Activated CD4-positive, alpha-beta T cell treated with anti-CD3 and anti-CD28 coated beads, Interleukin-2, amount 50 U/mL, for 1 hour (primary cell): ENCODE measurements at regions not wholly inside any gene's neighbourhood (a gene's known extent, or its start where the extent isn't known, plus 50 kb on each side); places are given as distances from the start of the nearest gene placed in this dataset.

Source experiments
- DNase-seq: peaks from one replicate; pipeline ENCODE4 v3.0.0-alpha.2; 2020

- DNase-seq, result no peak
Measured at GRCh38 chr18:73913505-73913904, 234.1 kb downstream of the FBXO15 start.

- DNase-seq, result no peak
Measured at GRCh38 chr18:73908323-73908722, 239.3 kb downstream of the FBXO15 start.

GRCh38 chr18:73901566-73901965, 246.1 kb downstream of the FBXO15 start:
- DNase-seq, result no peak

- no peak for DNase-seq
Measured at GRCh38 chr18:73901151-73901550, 246.5 kb downstream of the FBXO15 start.

- no peak for DNase-seq
Measured at GRCh38 chr18:73900106-73900835, 247.4 kb downstream of the FBXO15 start.

GRCh38 chr18:73897517-73897916, 250.1 kb downstream of the FBXO15 start:
- DNase-seq, result no peak

GRCh38 chr18:73896685-73897084, 250.9 kb downstream of the FBXO15 start:
- DNase-seq, result no peak

GRCh38 chr18:73895701-73896100, 251.9 kb downstream of the FBXO15 start:
- DNase-seq, result no peak

GRCh38 chr18:73893880-73894279, 253.8 kb downstream of the FBXO15 start:
- DNase-seq, result no peak

GRCh38 chr18:73891572-73892421, 255.8 kb downstream of the FBXO15 start:
- DNase-seq, result no peak

- DNase-seq, result no peak
Measured at GRCh38 chr18:73888565-73888964, 259.1 kb downstream of the FBXO15 start.

- DNase-seq, result no peak
Measured at GRCh38 chr18:73887801-73888200, 259.8 kb downstream of the FBXO15 start.

- DNase-seq, result no peak
Measured at GRCh38 chr18:73884868-73885267, 262.8 kb downstream of the FBXO15 start.

GRCh38 chr18:73881396-73881917, 266.2 kb downstream of the FBXO15 start:
- DNase-seq, result no peak

- no peak for DNase-seq
Measured at GRCh38 chr18:73880387-73880786, 267.2 kb downstream of the FBXO15 start.

GRCh38 chr18:73879766-73880165, 267.9 kb downstream of the FBXO15 start:
- no peak for DNase-seq

- DNase-seq, result no peak
Measured at GRCh38 chr18:73879328-73879727, 268.3 kb downstream of the FBXO15 start.

GRCh38 chr18:73869182-73869581, 278.5 kb downstream of the FBXO15 start:
- no peak for DNase-seq

- DNase-seq, result no peak
Measured at GRCh38 chr18:73861771-73862170, 285.9 kb downstream of the FBXO15 start.

GRCh38 chr18:73859837-73860397, 287.7 kb downstream of the FBXO15 start:
- no peak for DNase-seq

- no peak for DNase-seq
Measured at GRCh38 chr18:73852789-73853549, 294.7 kb downstream of the FBXO15 start.

- DNase-seq, result no peak
Measured at GRCh38 chr18:73850782-73851181, 296.9 kb downstream of the FBXO15 start.

- no peak for DNase-seq
Measured at GRCh38 chr18:73848656-73849055, 299.0 kb downstream of the FBXO15 start.
